ENCODE measurements at regions not wholly inside any gene's neighbourhood (a gene's known extent, or its start where the extent isn't known, plus 50 kb on each side); places are given as distances from the start of the nearest gene placed in this dataset.
"Not testable (repeated sequence)": the region's sequence is repeated elsewhere in the genome, so short reads cannot be mapped to it uniquely, and the experiment has no call there.

- not testable (repeated sequence) for TF ChIP-seq KDM1A (IDR thresholded peaks at IDR 0.05; ENCODE audit: borderline replicate concordance); CTCF (IDR thresholded peaks at IDR 0.05 in 2 of 3, conservative IDR thresholded peaks at IDR 0.05 in 1 of 3; ENCODE audit: control insufficient read depth in 2 of 3, extremely low read depth in 1 of 3, insufficient read depth in 1 of 3, low read depth in 3 of 3, low read length in 3 of 3); BMI1 (IDR thresholded peaks at IDR 0.05; ENCODE audit: borderline replicate concordance); MAX (IDR thresholded peaks at IDR 0.05; ENCODE audit: low read depth, low read length); BHLHE40 (IDR thresholded peaks at IDR 0.05; ENCODE audit: borderline replicate concordance in 1 of 2, low read depth in 2 of 2, low read length in 1 of 2); POLR2AphosphoS5 (IDR thresholded peaks at IDR 0.05; ENCODE audit: low read length); SUZ12 (IDR thresholded peaks at IDR 0.05; ENCODE audit: unreplicated experiment); POLR2A (IDR thresholded peaks at IDR 0.05; ENCODE audit: low read depth, low read length); WRNIP1 (IDR thresholded peaks at IDR 0.05; ENCODE audit: borderline replicate concordance, low read depth, low read length); REST (IDR thresholded peaks at IDR 0.05; ENCODE audit: low read depth, low read length); EGR1 (IDR thresholded peaks at IDR 0.05; ENCODE audit: borderline replicate concordance in 1 of 2, low read depth in 2 of 2, low read length in 2 of 2); ZNF217 (IDR thresholded peaks at IDR 0.05); EZH2 (IDR thresholded peaks at IDR 0.05; ENCODE audit: borderline replicate concordance, control insufficient read depth, low read depth, low read length)
Measured at GRCh38 chr10:29725927-29726326, 91.2 kb upstream of the SVIL start.
